ENCODE measurements at regions not wholly inside any gene's neighbourhood (a gene's known extent, or its start where the extent isn't known, plus 50 kb on each side); places are given as distances from the start of the nearest gene placed in this dataset.

DNA sequence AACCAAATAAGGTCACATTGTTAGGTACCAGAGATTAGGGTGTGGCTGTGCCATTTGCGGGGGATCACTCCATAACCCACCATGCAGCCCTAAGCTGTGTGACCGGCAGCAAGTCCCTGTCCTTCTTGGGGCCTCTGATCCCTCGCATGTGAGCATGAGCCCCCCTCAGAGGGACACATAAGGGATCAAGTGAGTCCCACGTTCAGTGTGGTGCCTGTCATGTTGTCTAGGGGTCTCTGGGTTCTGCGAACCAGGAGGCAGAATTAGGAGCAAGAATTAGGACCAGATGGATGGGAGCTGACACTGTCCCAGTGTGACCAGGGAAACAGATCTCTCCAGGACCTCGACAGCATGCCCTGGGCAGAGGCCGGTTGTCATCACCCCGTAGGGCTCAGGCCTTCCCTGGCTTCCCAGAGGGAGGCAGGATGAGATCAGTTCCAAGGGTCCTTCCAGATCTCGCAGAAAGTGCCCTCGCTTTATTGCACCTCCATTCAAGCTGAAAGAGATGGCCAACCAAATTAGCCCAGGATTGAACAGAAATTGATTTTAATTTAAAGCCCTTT, 113.2 kb upstream of the OTOS start:
- TF ChIP-seq POLR2A (IDR thresholded peaks at IDR 0.05; ENCODE audit: low read depth, low read length) (no peak), SMC3 (IDR thresholded peaks at IDR 0.05; ENCODE audit: low read depth, low read length) (no peak), RAD21 (IDR thresholded peaks at IDR 0.05; ENCODE audit: low read length) (no peak)
- TF ChIP-seq, protein P1, sequence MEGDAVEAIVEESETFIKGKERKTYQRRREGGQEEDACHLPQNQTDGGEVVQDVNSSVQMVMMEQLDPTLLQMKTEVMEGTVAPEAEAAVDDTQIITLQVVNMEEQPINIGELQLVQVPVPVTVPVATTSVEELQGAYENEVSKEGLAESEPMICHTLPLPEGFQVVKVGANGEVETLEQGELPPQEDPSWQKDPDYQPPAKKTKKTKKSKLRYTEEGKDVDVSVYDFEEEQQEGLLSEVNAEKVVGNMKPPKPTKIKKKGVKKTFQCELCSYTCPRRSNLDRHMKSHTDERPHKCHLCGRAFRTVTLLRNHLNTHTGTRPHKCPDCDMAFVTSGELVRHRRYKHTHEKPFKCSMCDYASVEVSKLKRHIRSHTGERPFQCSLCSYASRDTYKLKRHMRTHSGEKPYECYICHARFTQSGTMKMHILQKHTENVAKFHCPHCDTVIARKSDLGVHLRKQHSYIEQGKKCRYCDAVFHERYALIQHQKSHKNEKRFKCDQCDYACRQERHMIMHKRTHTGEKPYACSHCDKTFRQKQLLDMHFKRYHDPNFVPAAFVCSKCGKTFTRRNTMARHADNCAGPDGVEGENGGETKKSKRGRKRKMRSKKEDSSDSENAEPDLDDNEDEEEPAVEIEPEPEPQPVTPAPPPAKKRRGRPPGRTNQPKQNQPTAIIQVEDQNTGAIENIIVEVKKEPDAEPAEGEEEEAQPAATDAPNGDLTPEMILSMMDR (conservative IDR thresholded peaks at IDR 0.05; ENCODE audit: low read depth, low read length): no peak

Measured in IMR-90 (cell line).